Prostate gland (tissue), 2 donors: ENCODE measurements at regions not wholly inside any gene's neighbourhood (a gene's known extent, or its start where the extent isn't known, plus 50 kb on each side); places are given as distances from the start of the nearest gene placed in this dataset.

Experiments
- DNase-seq: peaks from one replicate; pipeline ENCODE4 v3.0.0-alpha.2; 2019; ENCODE audit warnings: low spot score
- H3K27ac ChIP-seq, 2 donors: fragments of 200-600 bp; sonication (generic); 2 replicates each; pipeline ENCODE4 v1.5.1; 2017 to 2019
- H3K27me3 ChIP-seq: fragments of 200-600 bp; sonication (generic); replicated peaks from 2 replicates; pipeline ENCODE4 v1.5.1; 2019; ENCODE audit not compliant: insufficient read depth
- H3K36me3 ChIP-seq, 2 donors: fragments of 200-600 bp; sonication (generic); 1 replicate in 1 of 2; 2 replicates in 1 of 2; pipeline versions ENCODE4 v1.5.1 to v1.8.1; 2017 to 2019
- H3K4me1 ChIP-seq: fragments of 200-600 bp; sonication (generic); replicated peaks from 2 replicates; pipeline ENCODE4 v1.5.1; 2019
- H3K4me3 ChIP-seq, 2 donors: fragments of 200-600 bp; sonication (generic); 2 replicates each; pipeline ENCODE4 v1.5.1; 2017 to 2019
- H3K9me3 ChIP-seq: fragments of 200-600 bp; sonication (generic); 2 replicates; pipeline ENCODE4 v1.5.1; 2017
- POLR2A ChIP-seq: fragments of 450-650 bp; IDR thresholded peaks from one replicate; pipeline ENCODE4 v1.6.1; 2016; ENCODE audit warnings: antibody characterized with exemption, mild to moderate bottlenecking
- POLR2AphosphoS5 ChIP-seq: sonication (generic); formaldehyde crosslinking; IDR thresholded peaks from one replicate; pipeline ENCODE4 v1.6.1; 2017; ENCODE audit warnings: antibody characterized with exemption
- WGBS: methylation state at CpG from one replicate; pipeline ENCODE4 v1.1.5; 2018; 5-methylcytosine and 5-hydroxymethylcytosine counted together
- intact Hi-C: fragments of 100-400 bp; cut with DNase I; formaldehyde crosslinking; loops from one replicate; pipeline ENCODE4 v1.14.2; 2022
- TF ChIP-seq, protein P1 (sequence below), 4 experiments: fragments of 200-600 bp in 2 of 4; fragments of 450-650 bp in 2 of 4; sonication (generic) in 2 of 4; IDR thresholded peaks; 1 replicate in 3 of 4; 2 replicates in 1 of 4; pipeline ENCODE4 v1.5.1; 2016 to 2019; ENCODE audit warnings: antibody characterized with exemption in 4 of 4, mild to moderate bottlenecking in 2 of 4, moderate library complexity in 2 of 4

DNA sequence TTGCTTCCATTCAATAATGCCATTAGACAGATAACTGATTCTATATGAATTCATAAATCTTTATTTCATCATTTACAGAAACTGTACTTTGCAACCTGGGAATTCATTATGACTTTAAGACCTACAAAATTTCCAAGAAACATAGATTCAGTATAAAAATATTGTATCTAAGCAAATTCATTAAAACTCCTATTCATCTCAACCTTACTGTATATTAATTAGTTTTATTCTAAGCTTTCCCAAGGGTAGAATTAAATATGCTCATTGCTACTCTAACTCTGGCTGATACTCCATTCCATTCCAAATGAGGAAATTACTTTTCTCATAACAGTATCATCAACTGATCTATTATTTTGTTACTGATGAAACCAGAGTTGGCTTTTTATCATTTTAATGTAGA lies 473.0 kb upstream of the LRRTM4 start:
- Histone ChIP-seq H3K4me3 (no peak overlapping the region), H3K27me3 (no peaks in the 10 kb centered on the region), H3K4me1 (no peaks in the 10 kb centered on the region), H3K36me3 (no peaks in the 10 kb centered on the region), H3K27ac (no peak overlapping the region), H3K9me3 (no peaks in the 10 kb centered on the region)
- intact Hi-C loops, result no loop called here
- TF ChIP-seq, protein P1, sequence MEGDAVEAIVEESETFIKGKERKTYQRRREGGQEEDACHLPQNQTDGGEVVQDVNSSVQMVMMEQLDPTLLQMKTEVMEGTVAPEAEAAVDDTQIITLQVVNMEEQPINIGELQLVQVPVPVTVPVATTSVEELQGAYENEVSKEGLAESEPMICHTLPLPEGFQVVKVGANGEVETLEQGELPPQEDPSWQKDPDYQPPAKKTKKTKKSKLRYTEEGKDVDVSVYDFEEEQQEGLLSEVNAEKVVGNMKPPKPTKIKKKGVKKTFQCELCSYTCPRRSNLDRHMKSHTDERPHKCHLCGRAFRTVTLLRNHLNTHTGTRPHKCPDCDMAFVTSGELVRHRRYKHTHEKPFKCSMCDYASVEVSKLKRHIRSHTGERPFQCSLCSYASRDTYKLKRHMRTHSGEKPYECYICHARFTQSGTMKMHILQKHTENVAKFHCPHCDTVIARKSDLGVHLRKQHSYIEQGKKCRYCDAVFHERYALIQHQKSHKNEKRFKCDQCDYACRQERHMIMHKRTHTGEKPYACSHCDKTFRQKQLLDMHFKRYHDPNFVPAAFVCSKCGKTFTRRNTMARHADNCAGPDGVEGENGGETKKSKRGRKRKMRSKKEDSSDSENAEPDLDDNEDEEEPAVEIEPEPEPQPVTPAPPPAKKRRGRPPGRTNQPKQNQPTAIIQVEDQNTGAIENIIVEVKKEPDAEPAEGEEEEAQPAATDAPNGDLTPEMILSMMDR (IDR thresholded peaks at IDR 0.05), result no peak
- TF ChIP-seq POLR2A (no peak), POLR2AphosphoS5 (no peak)
- no peak for DNase-seq

DNA sequence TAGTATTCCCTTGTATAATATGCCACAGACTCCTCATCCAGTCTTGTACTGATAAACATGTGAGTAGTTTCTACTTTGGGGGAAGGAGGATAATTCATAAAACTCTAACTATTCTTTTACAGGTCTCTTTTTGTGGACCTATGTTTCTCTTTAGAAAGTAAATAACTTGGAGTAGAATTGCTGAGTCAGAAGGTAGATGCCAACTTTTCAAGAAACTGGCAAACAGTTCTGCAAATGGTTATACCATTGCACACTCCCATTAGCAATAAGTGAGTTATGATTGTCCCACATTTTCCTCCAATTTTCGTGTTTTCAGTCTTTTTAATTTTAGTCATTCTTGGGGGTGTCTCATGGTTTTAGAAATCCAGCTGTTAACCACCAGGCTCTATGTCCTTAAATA lies 477.2 kb upstream of the LRRTM4 start:
- Histone ChIP-seq H3K36me3 (no peaks in the 10 kb centered on the region), H3K4me3 (no peak overlapping the region), H3K27me3 (no peaks in the 10 kb centered on the region), H3K9me3 (no peaks in the 10 kb centered on the region), H3K27ac (no peak overlapping the region), H3K4me1 (no peaks in the 10 kb centered on the region)
- TF ChIP-seq, protein P1 (IDR thresholded peaks at IDR 0.05), result no peak
- TF ChIP-seq POLR2A, result no peak
- TF ChIP-seq POLR2AphosphoS5, result no peak
- DNase-seq, result no peak
- 76% methylated on average over 1 of the region's 1 CpG for WGBS
- intact Hi-C loops, result no loop called here

DNA sequence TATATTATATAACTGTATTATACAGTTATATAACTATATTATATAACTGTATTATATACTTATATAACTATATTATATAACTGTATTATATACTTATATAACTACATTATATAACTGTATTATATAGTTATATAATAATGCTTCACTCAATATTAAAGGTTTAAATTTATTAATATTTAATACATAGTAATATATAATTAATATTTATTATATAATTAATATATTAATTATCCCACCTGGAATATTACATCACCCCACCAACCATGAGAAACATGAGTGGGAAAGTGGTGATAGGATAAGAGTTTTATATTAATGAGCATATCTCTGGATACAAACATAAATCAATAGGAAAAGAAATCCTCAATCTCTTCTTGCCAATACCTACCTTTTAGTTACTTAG lies 487.1 kb upstream of the LRRTM4 start:
- Histone ChIP-seq H3K36me3 (no peaks in the 10 kb centered on the region), H3K9me3 (no peaks in the 10 kb centered on the region), H3K4me1 (no peaks in the 10 kb centered on the region), H3K4me3 (no peak overlapping the region), H3K27ac (no peak overlapping the region), H3K27me3 (no peaks in the 10 kb centered on the region)
- TF ChIP-seq POLR2A (no peak), POLR2AphosphoS5 (no peak)
- TF ChIP-seq, protein P1 (IDR thresholded peaks at IDR 0.05), result no peak
- intact Hi-C loops, result no loop called here
- DNase-seq, result no peak

DNA sequence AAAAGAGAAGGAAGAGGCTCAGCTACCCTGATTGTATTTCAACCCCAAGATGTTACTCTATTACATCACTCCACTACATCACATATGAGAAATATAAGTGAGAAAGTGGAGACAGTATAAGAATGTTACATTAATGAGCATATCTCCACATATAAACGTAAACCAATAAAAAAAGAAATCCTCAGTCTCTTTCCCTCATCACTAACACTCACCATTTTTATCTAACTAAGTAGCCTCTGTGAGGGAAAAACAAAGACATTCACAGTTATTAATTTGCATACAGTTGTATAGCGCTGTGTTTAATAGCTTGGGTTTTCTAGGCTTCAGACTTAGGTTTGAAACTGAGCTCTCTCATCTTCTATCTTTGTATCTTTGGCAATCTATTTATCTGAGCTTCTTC lies 489.1 kb upstream of the LRRTM4 start:
- no peaks in the 10 kb centered on the region for H3K36me3 ChIP-seq
- intact Hi-C loops, result no loop called here
- DNase-seq, result no peak
- WGBS, result 79% methylated on average over 2 of the region's 2 CpGs
- H3K4me3 ChIP-seq, result no peak overlapping the region
- no peaks in the 10 kb centered on the region for H3K27me3 ChIP-seq
- no peak overlapping the region for H3K27ac ChIP-seq
- no peak for TF ChIP-seq POLR2AphosphoS5
- no peak for TF ChIP-seq POLR2A
- TF ChIP-seq, protein P1 (IDR thresholded peaks at IDR 0.05), result no peak
- H3K9me3 ChIP-seq, result no peaks in the 10 kb centered on the region
- H3K4me1 ChIP-seq, result no peaks in the 10 kb centered on the region

DNA sequence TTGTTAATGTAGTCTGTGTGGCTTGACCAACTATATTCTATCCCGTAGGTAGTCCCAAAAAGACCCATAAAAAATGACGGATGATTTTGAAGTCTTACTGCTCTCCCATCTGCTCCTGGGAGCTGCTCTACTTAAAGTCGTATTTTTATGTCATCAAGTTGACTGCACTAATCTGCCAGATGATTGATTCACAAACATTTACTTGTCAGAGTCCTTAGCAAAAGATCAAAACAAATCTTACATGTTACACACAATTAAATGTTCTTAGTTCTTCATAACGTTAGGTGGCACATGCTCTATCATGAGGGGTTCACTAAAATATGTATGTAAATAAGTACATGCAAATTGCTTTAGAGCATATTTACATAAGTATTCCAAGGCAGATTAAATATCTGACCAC lies 498.3 kb upstream of the LRRTM4 start:
- intact Hi-C loops, result no loop called here
- Histone ChIP-seq H3K27ac (no peak overlapping the region), H3K4me3 (no peak overlapping the region), H3K27me3 (no peaks in the 10 kb centered on the region), H3K36me3 (no peaks in the 10 kb centered on the region), H3K4me1 (no peaks in the 10 kb centered on the region), H3K9me3 (no peaks in the 10 kb centered on the region)
- DNase-seq, result no peak
- 43% methylated on average over 4 of the region's 4 CpGs for WGBS
- no peak for TF ChIP-seq POLR2AphosphoS5
- TF ChIP-seq POLR2A, result no peak
